ENCODE measurements at regions not wholly inside any gene's neighbourhood (a gene's known extent, or its start where the extent isn't known, plus 50 kb on each side); places are given as distances from the start of the nearest gene placed in this dataset.

DNA sequence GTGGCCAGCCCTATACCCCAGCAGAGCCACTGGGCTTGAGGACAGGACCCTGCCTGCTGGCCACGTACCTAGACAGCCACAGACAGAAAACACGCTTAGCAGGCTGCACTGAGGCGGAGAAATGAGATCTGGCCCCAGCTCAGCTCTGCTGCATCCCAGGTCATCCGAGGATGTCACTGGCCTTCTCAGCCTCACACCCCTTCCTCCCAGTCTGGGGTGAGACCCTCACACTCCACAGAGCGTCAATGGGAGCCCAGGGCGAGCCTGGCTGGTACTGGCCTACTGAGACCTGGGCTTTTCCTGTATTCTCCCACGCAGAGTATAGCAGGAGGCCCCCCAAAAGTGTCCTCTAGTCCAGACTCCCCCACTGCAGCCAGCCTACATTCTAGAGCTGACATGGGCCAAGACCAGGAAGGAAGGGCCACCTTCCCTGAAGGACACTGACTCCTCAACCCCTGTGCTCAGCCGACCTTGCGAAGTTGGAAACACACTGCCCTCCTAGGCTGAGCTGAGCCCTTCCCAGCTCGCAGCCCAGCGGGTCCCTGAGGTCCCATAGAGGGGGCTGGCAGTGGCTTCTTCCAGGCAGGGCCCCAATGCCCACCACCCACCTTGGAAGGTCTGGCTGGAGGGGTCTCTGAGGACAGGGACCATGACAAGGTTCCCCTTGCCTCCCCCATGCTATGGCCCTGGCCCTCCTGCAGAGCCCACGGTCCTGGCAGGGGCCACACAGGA lies 65.9 kb upstream of the LINC01488 start:
- no peak for FAIRE-seq

- FAIRE-seq = no peak
These were observed 65.3 kb upstream of the LINC01488 start for GRCh38 chr11:69416143-69416515.

GRCh38 chr11:69416762-69417698 lies 64.4 kb upstream of the LINC01488 start:
- no peak for FAIRE-seq

- no peak for FAIRE-seq
These were observed 63.8 kb upstream of the LINC01488 start for GRCh38 chr11:69417699-69418085.

GRCh38 chr11:69418576-69419296 lies 62.7 kb upstream of the LINC01488 start:
- no peak for FAIRE-seq

DNA sequence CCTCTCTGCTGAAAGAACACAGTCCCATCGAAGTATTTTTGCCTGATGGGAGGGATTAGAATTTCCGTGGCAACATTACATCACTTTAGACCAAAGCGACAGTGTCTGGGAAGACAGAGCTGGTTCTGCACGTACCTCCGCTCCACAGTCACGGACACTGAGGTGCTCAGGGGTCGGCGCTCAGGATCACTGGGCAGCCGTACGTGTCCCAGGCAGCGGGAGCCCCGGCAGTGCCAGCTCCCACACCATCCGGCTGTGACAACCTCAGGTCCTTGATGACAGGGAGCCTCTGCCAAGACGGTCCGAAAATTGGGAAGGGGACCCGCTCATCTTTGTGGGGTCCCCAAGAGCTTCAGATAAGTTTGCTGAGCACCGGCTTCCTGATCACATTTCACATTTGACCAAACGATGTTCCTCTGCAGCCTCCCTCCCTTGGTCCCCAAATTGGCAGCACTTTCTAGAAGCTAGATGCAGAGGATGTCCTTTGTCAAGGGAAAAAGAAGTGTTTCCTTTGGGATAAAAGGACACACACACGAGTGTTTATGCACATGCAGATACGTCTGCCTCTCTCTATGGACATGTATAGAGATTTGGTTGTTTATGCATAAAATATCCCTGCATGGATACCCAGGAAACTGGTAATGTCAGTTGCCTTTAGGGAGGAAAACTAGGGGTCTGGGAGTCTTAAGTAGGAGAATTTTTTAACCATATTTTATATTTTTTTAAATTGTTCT lies 61.6 kb upstream of the LINC01488 start:
- no peak for FAIRE-seq

DNA sequence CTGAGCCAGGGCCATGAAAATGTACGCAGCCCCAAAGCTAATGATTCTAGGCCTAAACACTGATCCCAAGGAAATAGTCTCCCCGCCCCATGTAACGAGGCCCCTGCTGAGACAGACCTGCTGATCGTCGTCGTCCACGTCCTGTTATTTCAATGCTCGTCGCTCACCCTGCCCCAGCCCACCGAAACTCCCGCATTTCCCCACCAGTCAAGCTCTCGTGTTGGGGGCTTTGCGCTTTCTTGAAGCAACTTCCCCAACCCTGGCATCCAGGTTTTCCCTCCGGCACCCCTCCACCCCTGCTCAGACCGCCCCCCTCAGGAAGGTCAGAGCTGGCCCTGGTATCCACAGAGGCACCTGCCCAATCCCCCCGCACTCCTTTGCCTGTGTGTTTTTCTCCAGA lies 58.8 kb upstream of the LINC01488 start:
- no peak for FAIRE-seq

- no peak for FAIRE-seq
These were observed 58.3 kb upstream of the LINC01488 start for GRCh38 chr11:69423181-69423580.

DNA sequence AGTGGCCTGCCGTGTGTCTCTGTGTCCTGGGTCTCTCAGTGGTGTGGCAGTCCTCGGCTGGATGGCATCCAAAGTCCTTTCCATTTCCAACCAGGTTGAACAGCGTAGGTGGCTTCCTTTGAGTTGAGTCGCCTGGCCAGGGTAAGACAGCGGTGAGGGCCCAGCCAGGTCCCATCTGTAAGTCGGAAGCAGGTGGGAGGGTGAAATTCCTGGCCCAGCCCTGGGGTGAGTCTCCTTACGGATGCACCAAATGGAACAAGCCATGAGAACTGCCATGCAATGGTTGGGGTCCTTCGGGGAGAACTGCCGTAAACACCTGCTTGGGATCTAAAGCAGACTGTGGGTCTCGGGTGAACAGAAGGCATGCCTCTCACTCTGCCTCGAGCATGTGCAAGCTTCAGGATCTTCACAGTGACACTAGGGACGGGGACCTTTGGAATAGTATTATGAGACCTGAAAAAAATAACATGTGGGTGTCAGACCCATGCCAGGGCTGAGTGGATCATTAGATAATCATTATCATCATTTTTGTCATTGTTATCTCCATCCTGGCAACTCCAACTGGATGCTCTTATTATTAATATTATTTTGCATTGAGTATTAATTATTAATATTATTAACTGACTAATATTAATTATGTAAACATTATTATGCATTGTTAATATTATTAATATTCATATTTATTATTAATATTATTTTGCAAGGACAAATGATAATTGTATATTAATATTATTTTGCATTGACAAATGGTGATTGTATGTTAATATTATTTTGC lies 57.7 kb upstream of the LINC01488 start:
- peak; percentile 91 for FAIRE-seq

DNA sequence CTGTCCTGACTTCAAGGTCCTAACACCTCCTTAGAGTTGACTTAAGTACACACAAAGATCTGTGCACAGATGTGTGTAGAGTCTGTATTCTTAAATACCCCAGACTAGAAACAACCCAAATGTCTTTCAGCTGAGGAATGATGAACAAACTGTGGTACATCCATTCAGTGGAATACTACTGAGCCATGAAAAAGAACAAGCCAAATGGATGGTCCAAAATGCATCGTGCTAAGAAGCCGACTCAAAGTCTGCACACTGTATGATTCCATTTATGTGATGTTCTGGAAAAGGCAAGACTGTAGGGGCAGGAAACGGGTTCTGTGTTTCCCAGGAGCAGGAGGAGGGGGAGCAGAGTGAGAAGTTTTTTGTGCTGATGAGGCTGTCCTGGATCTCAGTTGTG lies 56.7 kb upstream of the LINC01488 start:
- no peak for FAIRE-seq

DNA sequence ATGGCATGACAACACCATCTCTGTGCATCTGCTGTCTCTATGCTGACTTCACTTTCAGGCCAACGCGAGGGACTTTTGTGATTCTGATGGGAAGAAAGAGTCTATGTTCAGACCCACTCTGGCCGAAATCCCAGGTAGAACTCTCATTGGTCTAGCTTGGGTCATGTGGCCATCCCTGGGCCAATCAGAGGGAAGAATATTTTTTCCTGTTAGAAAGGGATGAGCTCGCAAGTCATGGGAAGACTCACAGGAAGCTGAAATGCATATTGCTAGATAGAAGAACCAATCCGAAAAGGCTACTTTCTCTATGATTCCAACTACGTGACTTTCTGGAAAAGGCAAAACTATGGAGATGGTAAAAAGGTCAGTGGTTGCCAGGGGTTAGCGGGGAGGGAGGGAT lies 56.0 kb upstream of the LINC01488 start:
- no peak for FAIRE-seq

DNA sequence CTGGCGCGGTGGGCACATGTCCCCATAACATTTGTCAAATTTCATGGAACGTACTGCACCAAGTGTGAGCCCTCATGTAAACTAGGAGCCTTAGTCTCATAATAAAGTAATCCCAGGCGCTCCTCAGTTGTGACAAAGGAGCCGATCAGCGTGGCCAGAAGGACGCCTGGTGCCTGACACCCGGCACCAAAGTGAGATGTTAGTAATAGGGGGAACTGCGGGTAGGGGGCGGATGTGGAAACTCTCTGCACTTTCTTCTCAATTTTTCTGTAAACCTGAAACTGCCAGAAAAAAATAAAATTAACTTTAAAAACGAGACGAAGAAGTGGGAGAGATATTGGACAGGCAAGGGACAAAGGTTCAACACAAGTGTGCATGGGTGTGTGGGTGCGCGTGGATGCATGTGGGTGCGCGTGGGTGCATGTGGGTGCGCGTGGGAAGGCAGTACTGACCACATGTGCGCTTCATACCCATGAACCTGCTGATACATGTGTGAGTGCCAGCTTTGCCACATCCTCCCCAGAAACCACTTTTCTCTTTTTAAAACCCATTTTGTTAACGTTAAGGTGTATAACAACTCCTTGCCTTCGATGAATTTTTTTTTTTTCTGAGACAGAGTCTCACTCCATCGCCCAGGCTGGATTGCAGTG lies 55.4 kb upstream of the LINC01488 start:
- no peak for FAIRE-seq

GRCh38 chr11:69427337-69427736 lies 54.1 kb upstream of the LINC01488 start:
- FAIRE-seq = no peak

GRCh38 chr11:69427906-69428880 lies 53.3 kb upstream of the LINC01488 start:
- FAIRE-seq = no peak

- no peak for FAIRE-seq
These were observed 51.6 kb upstream of the LINC01488 start for GRCh38 chr11:69429716-69430491.

DNA sequence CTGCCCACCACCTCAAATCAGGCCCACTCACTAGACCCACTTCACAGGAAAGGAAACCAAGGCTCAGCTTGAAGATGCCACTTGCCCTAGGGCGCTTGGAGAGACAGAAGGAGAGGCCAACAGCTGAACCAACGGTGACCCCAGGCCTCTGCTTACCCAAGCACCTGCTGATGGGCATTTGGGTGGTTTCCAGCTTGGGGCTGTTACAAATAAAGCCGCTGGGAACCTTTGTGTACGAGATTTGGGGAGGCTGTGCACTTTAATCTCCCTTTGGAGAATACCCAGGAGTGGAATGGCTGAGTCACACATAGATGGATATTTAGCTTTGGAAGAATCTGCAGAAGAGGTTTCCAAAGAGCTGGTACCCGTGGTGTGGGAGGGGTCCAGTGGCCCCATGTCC lies 50.9 kb upstream of the LINC01488 start:
- no peak for FAIRE-seq

- no peak for FAIRE-seq
These were observed 50.3 kb upstream of the LINC01488 start for GRCh38 chr11:69431136-69431535.

Data from A204.1 (cell line).